Vagina (tissue), 2 donors: ENCODE measurements at regions not wholly inside any gene's neighbourhood (a gene's known extent, or its start where the extent isn't known, plus 50 kb on each side); places are given as distances from the start of the nearest gene placed in this dataset.

Experiments
- DNase-seq, 2 donors: peaks; one replicate each; pipeline ENCODE4 v3.0.0-alpha.2; 2017; ENCODE audit errors: extremely low spot score in 2 of 2
- H3K27ac ChIP-seq: fragments of 200-600 bp; sonication (generic); one replicate; pipeline ENCODE4 v1.5.1; 2019
- H3K27me3 ChIP-seq: fragments of 200-600 bp; sonication (generic); one replicate; pipeline ENCODE4 v1.5.1; 2019
- H3K36me3 ChIP-seq, 2 donors: fragments of 200-600 bp; sonication (generic); one replicate each; pipeline ENCODE4 v1.5.1; 2017 to 2019
- H3K4me1 ChIP-seq: fragments of 200-600 bp; sonication (generic); one replicate; pipeline ENCODE4 v1.5.1; 2019
- H3K4me3 ChIP-seq, 2 donors: fragments of 200-600 bp; sonication (generic); 1 replicate in 1 of 2; 2 replicates in 1 of 2; pipeline ENCODE4 v1.5.1; 2016 to 2019
- H3K9me3 ChIP-seq: fragments of 200-600 bp; sonication (generic); one replicate; pipeline ENCODE4 v1.5.1; 2019
- CTCF ChIP-seq, 3 experiments: fragments of 450-650 bp in 2 of 3; fragments of 200-600 bp in 1 of 3; sonication (generic) in 1 of 3; IDR thresholded peaks; one replicate each; pipeline ENCODE4 v1.5.1; 2017 to 2019; ENCODE audit warnings: antibody characterized with exemption in 3 of 3, mild to moderate bottlenecking in 2 of 3, moderate library complexity in 2 of 3
- POLR2A ChIP-seq, 2 donors: fragments of 450-650 bp; IDR thresholded peaks; one replicate each; pipeline ENCODE4 v1.6.1; 2017; ENCODE audit warnings: antibody characterized with exemption in 2 of 2, mild to moderate bottlenecking in 2 of 2, moderate library complexity in 2 of 2
- POLR2AphosphoS5 ChIP-seq, 2 donors: sonication (generic); formaldehyde crosslinking; IDR thresholded peaks; one replicate each; pipeline ENCODE4 v1.9.0; 2017; ENCODE audit warnings: antibody characterized with exemption in 2 of 2, mild to moderate bottlenecking in 2 of 2, low read depth in 1 of 2; ENCODE audit not compliant: insufficient read depth in 1 of 2
- intact Hi-C: fragments of 100-400 bp; cut with DNase I; formaldehyde crosslinking; loops from one replicate; pipeline ENCODE4 v1.15.1; 2023

- intact Hi-C loops: no loop called here
- H3K27me3 ChIP-seq: no peaks in the 10 kb centered on the region
- H3K27ac ChIP-seq: no peak overlapping the region
- H3K9me3 ChIP-seq: no peaks in the 10 kb centered on the region
- H3K36me3 ChIP-seq: no peaks in the 10 kb centered on the region
- no peak overlapping the region for H3K4me3 ChIP-seq
- no peak for DNase-seq
- H3K4me1 ChIP-seq: no peaks in the 10 kb centered on the region
- TF ChIP-seq CTCF (IDR thresholded peaks at IDR 0.05) (no peak), POLR2A (IDR thresholded peaks at IDR 0.05) (no peak), POLR2AphosphoS5 (IDR thresholded peaks at IDR 0.05; ENCODE audit: insufficient read depth in 1 of 2, low read depth in 1 of 2) (no peak)
Measured at GRCh38 chr4:11624370-11624769, 195.7 kb upstream of the HS3ST1 start.

- Histone ChIP-seq H3K9me3 (no peaks in the 10 kb centered on the region), H3K4me1 (no peaks in the 10 kb centered on the region), H3K4me3 (no peak overlapping the region), H3K27ac (no peak overlapping the region), H3K27me3 (no peaks in the 10 kb centered on the region), H3K36me3 (no peaks in the 10 kb centered on the region)
- TF ChIP-seq CTCF (IDR thresholded peaks at IDR 0.05) (no peak), POLR2A (IDR thresholded peaks at IDR 0.05) (no peak), POLR2AphosphoS5 (IDR thresholded peaks at IDR 0.05; ENCODE audit: insufficient read depth in 1 of 2, low read depth in 1 of 2) (no peak)
- intact Hi-C loops: no loop called here
- no peak for DNase-seq
Measured at GRCh38 chr4:11623726-11624037, 195.0 kb upstream of the HS3ST1 start.

- Histone ChIP-seq H3K36me3 (no peaks in the 10 kb centered on the region), H3K27ac (no peak overlapping the region), H3K4me3 (no peak overlapping the region), H3K9me3 (no peaks in the 10 kb centered on the region), H3K4me1 (no peaks in the 10 kb centered on the region), H3K27me3 (no peaks in the 10 kb centered on the region)
- no peak for TF ChIP-seq POLR2A (IDR thresholded peaks at IDR 0.05)
- no peak for TF ChIP-seq POLR2AphosphoS5 (IDR thresholded peaks at IDR 0.05; ENCODE audit: insufficient read depth in 1 of 2, low read depth in 1 of 2)
- no peak for TF ChIP-seq CTCF (IDR thresholded peaks at IDR 0.05)
- no peak for DNase-seq
- intact Hi-C loops: no loop called here
Measured at GRCh38 chr4:11622961-11623725, 194.4 kb upstream of the HS3ST1 start.

GRCh38 chr4:11620861-11621260, 192.2 kb upstream of the HS3ST1 start:
- Histone ChIP-seq H3K4me3 (no peak overlapping the region), H3K9me3 (no peaks in the 10 kb centered on the region), H3K36me3 (no peaks in the 10 kb centered on the region), H3K4me1 (no peaks in the 10 kb centered on the region), H3K27ac (no peak overlapping the region), H3K27me3 (no peaks in the 10 kb centered on the region)
- TF ChIP-seq CTCF (IDR thresholded peaks at IDR 0.05) (no peak), POLR2A (IDR thresholded peaks at IDR 0.05) (no peak), POLR2AphosphoS5 (IDR thresholded peaks at IDR 0.05; ENCODE audit: insufficient read depth in 1 of 2, low read depth in 1 of 2) (no peak)
- intact Hi-C loops: no loop called here
- no peak for DNase-seq

GRCh38 chr4:11618666-11619282, 190.1 kb upstream of the HS3ST1 start:
- no peaks in the 10 kb centered on the region for H3K27me3 ChIP-seq
- TF ChIP-seq POLR2A (IDR thresholded peaks at IDR 0.05) (no peak), POLR2AphosphoS5 (IDR thresholded peaks at IDR 0.05; ENCODE audit: insufficient read depth in 1 of 2, low read depth in 1 of 2) (no peak), CTCF (IDR thresholded peaks at IDR 0.05) (no peak)
- H3K4me3 ChIP-seq: no peak overlapping the region
- intact Hi-C loops: no loop called here
- H3K36me3 ChIP-seq: no peaks in the 10 kb centered on the region
- no peak overlapping the region for H3K27ac ChIP-seq
- H3K9me3 ChIP-seq: no peaks in the 10 kb centered on the region
- no peaks in the 10 kb centered on the region for H3K4me1 ChIP-seq
- no peak for DNase-seq
